Caco-2 (cell line): ENCODE measurements at regions not wholly inside any gene's neighbourhood (a gene's known extent, or its start where the extent isn't known, plus 50 kb on each side); places are given as distances from the start of the nearest gene placed in this dataset.

Experiments
- BruUV-seq: library from RNA; stranded (reverse); fragments of 400-500 nt; replicated peaks from 2 replicates; lab custom pipeline; 2021; lab: Mats Ljungman, UMichigan
- CTCF ChIA-PET: fragments of 300-600 bp; sonication (Branson Sonifier 250); formaldehyde crosslinking; loops from one replicate; lab custom pipeline; 2022; ENCODE audit warnings: antibody characterized with exemption; lab: Charles Lee
- POLR2A ChIA-PET: fragments of 300-600 bp; sonication (Branson Sonifier 250); formaldehyde crosslinking; loops from one replicate; lab custom pipeline; 2022; ENCODE audit warnings: antibody characterized with exemption; lab: Charles Lee
- DNase-seq, 2 experiments: peaks; one replicate each; pipeline versions ENCODE4 v3.0.0 to v3.0.0-alpha.2; 2020 to 2022
- H3K27me3 ChIP-seq: replicated peaks from 2 replicates; pipeline ENCODE4 v1.6.0; 2011; ENCODE audit warnings: low read length; ENCODE audit not compliant: control insufficient read depth, insufficient read depth
- H3K36me3 ChIP-seq: 2 replicates; pipeline ENCODE4 v1.5.1; 2011; ENCODE audit warnings: low read length; ENCODE audit not compliant: control insufficient read depth, insufficient read depth
- H3K4me1 ChIP-seq: fragments of 250-450 bp; sonication (Bioruptor Pico); 2 replicates; pipeline ENCODE4 v1.5.1; 2020; ENCODE audit warnings: mild to moderate bottlenecking
- H3K4me3 ChIP-seq: 2 replicates; pipeline ENCODE4 v1.5.1; 2011; ENCODE audit warnings: low read depth, mild to moderate bottlenecking, control low read depth, low read length
- H3K9me3 ChIP-seq: fragments of 250-450 bp; sonication (Bioruptor Pico); 2 replicates; pipeline ENCODE4 v1.5.1; 2020; ENCODE audit warnings: mild to moderate bottlenecking, moderate library complexity
- H3K27ac Mint-ChIP-seq: one replicate; pipeline ENCODE4 v1.8.0; 2022; ENCODE audit warnings: mixed read lengths; ENCODE audit not compliant: unreplicated experiment
- H3K27me3 Mint-ChIP-seq: one replicate; pipeline ENCODE4 v1.8.0; 2022; ENCODE audit warnings: mixed read lengths; ENCODE audit not compliant: insufficient read depth, unreplicated experiment
- H3K36me3 Mint-ChIP-seq: one replicate; pipeline ENCODE4 v1.8.0; 2022; ENCODE audit warnings: mild to moderate bottlenecking, mixed read lengths; ENCODE audit not compliant: insufficient read depth, unreplicated experiment
- H3K4me1 Mint-ChIP-seq: one replicate; pipeline ENCODE4 v1.8.0; 2022; ENCODE audit warnings: low read depth, mixed read lengths; ENCODE audit not compliant: unreplicated experiment
- H3K4me3 Mint-ChIP-seq: one replicate; pipeline ENCODE4 v1.8.0; 2022; ENCODE audit warnings: mild to moderate bottlenecking, moderate library complexity, mixed read lengths; ENCODE audit not compliant: unreplicated experiment
- H3K9me3 Mint-ChIP-seq: one replicate; pipeline ENCODE4 v1.8.0; 2022; ENCODE audit warnings: mixed read lengths; ENCODE audit not compliant: unreplicated experiment
- CTCF ChIP-seq, 2 experiments: fragments of 200-600 bp in 1 of 2; IDR thresholded peaks; 1 replicate in 1 of 2; 2 replicates in 1 of 2; pipeline versions ENCODE4 v1.5.1 to v1.8.0; 2011 to 2022; ENCODE audit warnings: antibody characterized with exemption in 1 of 2, control low read depth in 1 of 2, inconsistent platforms in 1 of 2, low read depth in 1 of 2, low read length in 1 of 2, mild to moderate bottlenecking in 1 of 2, moderate library complexity in 1 of 2; ENCODE audit not compliant: insufficient read depth in 1 of 2, severe bottlenecking in 1 of 2, unreplicated experiment in 1 of 2
- intact Hi-C: fragments of 100-400 bp; cut with micrococcal nuclease; formaldehyde crosslinking; loops from one replicate; pipeline ENCODE4 v1.10.0; 2022; ENCODE audit not compliant: unreplicated experiment

GRCh38 chr20:63087872-63088680 is 81.3 kb upstream of the BHLHE23 start:
- TF ChIP-seq CTCF (IDR thresholded peaks at IDR 0.05; ENCODE audit: insufficient read depth in 1 of 2, low read depth in 1 of 2, low read length in 1 of 2, severe bottlenecking in 1 of 2, unreplicated experiment in 1 of 2) = no peak
- H3K4me1 ChIP-seq = peaks cover 6% of the 10 kb centered on the region; the same call in 1 of the 2 replicates
- ChIA-PET CTCF (no interaction called here), POLR2A (no interaction called here)
- no peak overlapping the region for H3K4me3 ChIP-seq
- intact Hi-C loops = no loop called here
- H3K27me3 ChIP-seq = no peaks in the 10 kb centered on the region; the same call in none of the 2 replicates
- Mint-ChIP-seq H3K9me3 (no peaks in the 10 kb centered on the region), H3K4me3 (no peak overlapping the region), H3K4me1 (no peaks in the 10 kb centered on the region), H3K27me3 (peaks cover 32% of the 10 kb centered on the region), H3K36me3 (no peaks in the 10 kb centered on the region), H3K27ac (no peak overlapping the region)
- DNase-seq = peak in 1 of 2 experiments; percentile 45
- no TSS peak for BruUV-seq
- H3K9me3 ChIP-seq = no peaks in the 10 kb centered on the region
- no peaks in the 10 kb centered on the region for H3K36me3 ChIP-seq

GRCh38 chr20:63087236-63087871 is 80.6 kb upstream of the BHLHE23 start:
- intact Hi-C loops = no loop called here
- Mint-ChIP-seq H3K27me3 (peaks cover 32% of the 10 kb centered on the region), H3K27ac (no peak overlapping the region), H3K36me3 (no peaks in the 10 kb centered on the region), H3K4me1 (no peaks in the 10 kb centered on the region), H3K9me3 (no peaks in the 10 kb centered on the region), H3K4me3 (no peak overlapping the region)
- peaks cover 6% of the 10 kb centered on the region; the same call in 1 of the 2 replicates for H3K4me1 ChIP-seq
- ChIA-PET CTCF (no interaction called here), POLR2A (no interaction called here)
- peak in 1 of 2 experiments; percentile 38 for DNase-seq
- no peaks in the 10 kb centered on the region; the same call in 1 of the 2 replicates for H3K9me3 ChIP-seq
- no peaks in the 10 kb centered on the region; the same call in none of the 2 replicates for H3K27me3 ChIP-seq
- BruUV-seq = no TSS peak
- H3K36me3 ChIP-seq = no peaks in the 10 kb centered on the region
- TF ChIP-seq CTCF (IDR thresholded peaks at IDR 0.05; ENCODE audit: insufficient read depth in 1 of 2, low read depth in 1 of 2, low read length in 1 of 2, severe bottlenecking in 1 of 2, unreplicated experiment in 1 of 2) = no peak
- no peak overlapping the region for H3K4me3 ChIP-seq

GRCh38 chr20:63086421-63087235 is 79.9 kb upstream of the BHLHE23 start:
- Mint-ChIP-seq H3K4me3 (no peak overlapping the region), H3K9me3 (no peaks in the 10 kb centered on the region), H3K27me3 (peaks cover 32% of the 10 kb centered on the region), H3K27ac (no peak overlapping the region), H3K36me3 (no peaks in the 10 kb centered on the region), H3K4me1 (no peaks in the 10 kb centered on the region)
- peaks cover 3% of the 10 kb centered on the region; the same call in 1 of the 2 replicates for H3K9me3 ChIP-seq
- DNase-seq = peak in 1 of 2 experiments; percentile 38
- ChIA-PET CTCF (interaction anchor here (0.5 kb wide), 1 partner anchor 36 kb away, joined by 3 read pairs; no protein-coding TSS in a partner anchor), POLR2A (no interaction called here)
- no peak for TF ChIP-seq CTCF (IDR thresholded peaks at IDR 0.05; ENCODE audit: insufficient read depth in 1 of 2, low read depth in 1 of 2, low read length in 1 of 2, severe bottlenecking in 1 of 2, unreplicated experiment in 1 of 2)
- H3K27me3 ChIP-seq = no peaks in the 10 kb centered on the region; the same call in none of the 2 replicates
- intact Hi-C loops = no loop called here
- no peaks in the 10 kb centered on the region for H3K36me3 ChIP-seq
- no peak overlapping the region for H3K4me3 ChIP-seq
- no TSS peak for BruUV-seq
- peaks cover 6% of the 10 kb centered on the region; the same call in 1 of the 2 replicates for H3K4me1 ChIP-seq
